Prostate gland (tissue), 2 donors: ENCODE measurements at regions not wholly inside any gene's neighbourhood (a gene's known extent, or its start where the extent isn't known, plus 50 kb on each side); places are given as distances from the start of the nearest gene placed in this dataset.

Experiments used
- POLR2AphosphoS5 ChIP-seq: sonication (generic); formaldehyde crosslinking; IDR thresholded peaks from one replicate; pipeline ENCODE4 v1.6.1; 2017; ENCODE audit warnings: antibody characterized with exemption
- TF ChIP-seq, protein P1 (sequence below), 4 experiments: fragments of 200-600 bp in 2 of 4; fragments of 450-650 bp in 2 of 4; sonication (generic) in 2 of 4; IDR thresholded peaks; 1 replicate in 3 of 4; 2 replicates in 1 of 4; pipeline ENCODE4 v1.5.1; 2016 to 2019; ENCODE audit warnings: antibody characterized with exemption in 4 of 4, mild to moderate bottlenecking in 2 of 4, moderate library complexity in 2 of 4

DNA sequence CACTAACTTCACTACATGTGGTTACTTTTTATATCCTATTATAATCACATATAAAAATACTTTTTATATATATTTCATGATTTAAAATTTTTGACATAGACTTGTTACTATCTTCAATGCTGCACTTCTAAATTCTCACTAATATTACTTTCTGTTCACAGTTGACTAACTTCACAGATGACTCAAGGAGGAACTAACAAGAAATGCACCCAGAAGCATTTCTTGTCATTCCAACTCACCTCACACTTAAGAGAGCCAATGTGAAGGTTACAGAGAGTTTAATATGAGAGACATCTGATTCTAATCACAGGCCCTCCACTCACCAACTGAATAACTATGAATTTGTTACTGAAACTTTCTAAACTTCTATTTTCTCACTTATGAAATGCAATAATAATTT lies 399.8 kb upstream of the SLC8A1 start:
- TF ChIP-seq, protein P1, sequence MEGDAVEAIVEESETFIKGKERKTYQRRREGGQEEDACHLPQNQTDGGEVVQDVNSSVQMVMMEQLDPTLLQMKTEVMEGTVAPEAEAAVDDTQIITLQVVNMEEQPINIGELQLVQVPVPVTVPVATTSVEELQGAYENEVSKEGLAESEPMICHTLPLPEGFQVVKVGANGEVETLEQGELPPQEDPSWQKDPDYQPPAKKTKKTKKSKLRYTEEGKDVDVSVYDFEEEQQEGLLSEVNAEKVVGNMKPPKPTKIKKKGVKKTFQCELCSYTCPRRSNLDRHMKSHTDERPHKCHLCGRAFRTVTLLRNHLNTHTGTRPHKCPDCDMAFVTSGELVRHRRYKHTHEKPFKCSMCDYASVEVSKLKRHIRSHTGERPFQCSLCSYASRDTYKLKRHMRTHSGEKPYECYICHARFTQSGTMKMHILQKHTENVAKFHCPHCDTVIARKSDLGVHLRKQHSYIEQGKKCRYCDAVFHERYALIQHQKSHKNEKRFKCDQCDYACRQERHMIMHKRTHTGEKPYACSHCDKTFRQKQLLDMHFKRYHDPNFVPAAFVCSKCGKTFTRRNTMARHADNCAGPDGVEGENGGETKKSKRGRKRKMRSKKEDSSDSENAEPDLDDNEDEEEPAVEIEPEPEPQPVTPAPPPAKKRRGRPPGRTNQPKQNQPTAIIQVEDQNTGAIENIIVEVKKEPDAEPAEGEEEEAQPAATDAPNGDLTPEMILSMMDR (IDR thresholded peaks at IDR 0.05), result no peak
- no peak for TF ChIP-seq POLR2AphosphoS5
